ENCODE measurements at regions not wholly inside any gene's neighbourhood (a gene's known extent, or its start where the extent isn't known, plus 50 kb on each side); places are given as distances from the start of the nearest gene placed in this dataset.

DNA sequence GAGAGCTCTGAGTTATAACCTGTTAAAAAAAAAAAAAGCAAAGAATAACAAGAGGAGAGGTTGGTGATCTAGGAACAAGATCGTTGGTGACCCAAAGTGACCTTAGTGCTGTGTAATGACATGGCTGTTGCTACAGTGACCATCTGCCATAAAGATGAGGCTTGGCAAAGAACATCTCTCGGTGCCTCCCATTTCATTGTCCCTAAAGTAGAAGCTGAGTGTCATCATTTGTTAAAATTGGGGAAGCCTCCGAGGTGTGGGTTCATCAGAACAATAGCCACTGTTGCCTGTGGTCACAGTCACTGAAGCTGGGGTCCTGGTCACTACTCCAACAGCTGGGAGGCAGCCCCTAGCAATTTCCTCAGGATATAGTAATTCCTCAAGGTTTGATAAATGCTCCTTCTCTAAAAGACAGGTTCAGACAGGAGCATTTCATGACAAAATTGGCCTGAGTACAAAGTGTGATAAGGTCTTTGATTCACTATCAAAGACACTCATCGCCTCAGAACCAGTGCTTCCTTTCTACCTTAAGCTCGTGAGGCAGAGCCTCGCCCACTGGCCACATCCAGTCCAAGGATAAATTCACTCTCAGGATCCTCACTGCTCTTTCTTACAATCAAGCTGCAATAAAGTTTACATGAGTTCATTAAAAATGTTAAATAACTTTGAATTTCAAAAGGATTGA is 81.9 kb upstream of the RGS2 start (continued):
- no peak for TF ChIP-seq HDAC2 (IDR thresholded peaks at IDR 0.05; ENCODE audit: borderline replicate concordance in 1 of 2, low read depth in 2 of 2, low read length in 2 of 2)

All from H1 (cell line).